Activated gamma-delta T cell (primary cell): ENCODE measurements at regions not wholly inside any gene's neighbourhood (a gene's known extent, or its start where the extent isn't known, plus 50 kb on each side); places are given as distances from the start of the nearest gene placed in this dataset.

Source experiments
- DNase-seq: peaks from one replicate; lab custom pipeline; 2025; lab: John Stamatoyannopoulos, UW

DNA sequence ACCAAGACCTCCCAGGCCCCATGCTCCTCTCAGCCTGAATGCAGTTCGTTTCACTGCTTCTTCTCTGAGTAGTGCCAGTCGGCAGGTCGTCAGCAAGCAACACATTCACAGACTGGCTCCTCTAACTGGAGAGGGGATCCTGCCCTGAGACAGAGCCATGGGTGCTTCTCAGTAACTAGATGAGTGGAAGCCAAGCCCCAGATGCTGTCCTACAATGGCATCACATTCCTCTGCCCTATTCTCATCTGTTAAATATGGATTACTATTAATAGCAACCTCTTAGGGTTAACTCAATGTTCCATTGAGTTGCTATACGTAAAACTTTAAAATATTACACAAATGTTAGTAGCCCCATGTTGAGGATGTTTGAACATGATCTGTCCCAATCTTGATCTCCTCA is 84.2 kb upstream of the S1PR1 start:
- DNase-seq = no peak

- no peak for DNase-seq
These were observed 85.5 kb upstream of the S1PR1 start for GRCh38 chr1:101151286-101151685.

- DNase-seq = no peak
These were observed 86.1 kb upstream of the S1PR1 start for GRCh38 chr1:101150670-101151069.

DNA sequence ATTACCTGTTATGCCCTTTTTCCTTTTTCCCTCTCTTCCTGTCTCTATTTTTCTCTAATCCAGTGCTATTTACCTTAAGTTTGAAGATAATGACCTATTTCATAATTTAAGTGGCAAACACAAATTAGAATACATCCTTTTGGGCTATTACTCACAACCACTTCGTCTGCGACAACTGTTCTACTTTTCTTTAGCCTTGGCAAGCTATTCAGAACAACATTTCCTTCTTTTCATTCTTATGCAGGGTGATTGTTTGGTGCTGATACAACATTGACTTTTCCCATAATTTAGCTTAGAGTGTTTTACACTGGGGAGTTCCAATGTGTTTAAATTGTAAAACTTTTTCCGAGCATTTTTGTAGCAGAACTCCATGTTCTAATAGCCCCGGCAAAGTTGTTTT is 86.6 kb upstream of the S1PR1 start:
- DNase-seq = no peak

DNA sequence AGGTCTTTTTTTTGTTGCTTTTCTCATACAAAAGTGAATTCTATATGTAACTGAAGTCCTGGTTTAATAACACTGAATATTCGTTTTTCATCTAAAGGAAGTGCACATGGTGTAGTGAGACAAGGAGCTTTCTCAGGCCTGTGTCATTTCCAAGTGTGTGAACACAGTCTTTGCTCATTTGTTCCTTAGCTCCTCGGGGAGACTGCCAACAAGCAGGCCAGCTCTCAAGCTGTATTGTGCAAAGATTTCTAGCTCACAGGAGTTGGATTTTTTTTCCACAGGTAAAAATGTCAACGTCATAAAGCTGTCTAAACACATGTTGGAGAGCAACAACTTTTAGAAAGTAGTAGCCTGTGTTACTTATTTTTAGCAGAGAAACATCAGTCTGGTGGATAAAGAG is 87.8 kb upstream of the S1PR1 start:
- no peak for DNase-seq

DNA sequence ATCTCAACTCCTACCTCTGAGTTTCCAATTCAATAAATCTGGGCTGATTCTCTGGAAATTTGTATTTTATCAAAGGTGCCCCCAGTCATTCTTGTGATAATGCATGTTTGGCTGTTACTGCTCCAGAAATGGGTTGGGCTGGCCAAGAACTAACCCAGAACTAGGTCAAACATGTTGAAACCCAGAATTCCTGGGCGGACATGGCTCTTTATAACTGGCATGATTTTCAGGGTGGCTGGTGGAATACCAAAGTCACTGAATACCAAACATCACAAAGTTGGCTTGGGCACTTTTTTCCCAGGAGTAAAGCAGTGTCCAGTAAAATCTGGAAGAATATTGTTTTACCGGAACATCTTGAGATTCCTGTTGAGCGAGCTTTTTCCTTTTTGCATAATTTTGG is 89.4 kb upstream of the S1PR1 start:
- DNase-seq = no peak

GRCh38 chr1:101145449-101145820 is 91.4 kb upstream of the S1PR1 start:
- DNase-seq = no peak

- DNase-seq = no peak
These were observed 92.0 kb upstream of the S1PR1 start for GRCh38 chr1:101144671-101145448.

GRCh38 chr1:101142244-101142643 is 94.6 kb upstream of the S1PR1 start:
- no peak for DNase-seq

DNA sequence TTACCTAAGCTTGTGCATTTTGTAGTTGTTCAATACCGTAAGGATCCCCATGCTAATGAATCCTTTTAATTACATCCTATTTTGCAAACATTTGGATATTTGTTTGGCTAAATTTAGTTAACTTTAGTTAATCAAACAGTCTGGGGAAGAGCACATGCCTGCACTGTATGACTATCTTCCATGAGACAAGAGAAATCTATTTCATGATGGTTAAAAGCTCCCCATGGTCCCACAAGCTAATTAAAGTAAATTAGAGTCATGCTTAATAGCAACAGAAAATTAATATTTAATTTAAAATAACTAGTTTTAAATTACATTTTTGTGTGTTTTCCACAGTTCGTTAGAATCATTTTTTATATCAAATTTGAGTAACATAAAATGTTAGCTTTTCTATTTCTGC is 95.4 kb upstream of the S1PR1 start:
- no peak for DNase-seq

- no peak for DNase-seq
These were observed 96.7 kb upstream of the S1PR1 start for GRCh38 chr1:101139821-101140718.

- no peak for DNase-seq
These were observed 97.7 kb upstream of the S1PR1 start for GRCh38 chr1:101139130-101139529.

GRCh38 chr1:101137144-101138126 is 99.4 kb upstream of the S1PR1 start:
- no peak for DNase-seq

DNA sequence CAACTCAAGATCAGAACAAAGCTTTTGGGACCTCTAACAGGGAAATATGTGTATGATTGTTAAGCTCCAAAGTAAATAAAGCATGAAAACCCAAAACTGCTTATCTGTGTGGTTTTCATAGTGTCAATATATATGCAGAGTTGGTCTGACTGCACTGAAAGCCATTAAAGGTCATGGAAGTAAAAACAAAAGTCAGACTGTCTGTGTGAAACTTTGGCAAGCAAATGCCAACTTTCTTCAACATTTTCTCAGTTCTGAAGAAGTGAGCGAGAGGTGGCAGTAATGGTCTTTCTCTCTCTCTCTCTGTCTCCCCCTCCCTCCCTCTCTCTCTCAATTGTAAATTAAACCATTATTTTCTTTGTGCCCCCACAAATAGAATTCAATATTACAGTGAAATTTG is 100.1 kb upstream of the S1PR1 start:
- no peak for DNase-seq

DNA sequence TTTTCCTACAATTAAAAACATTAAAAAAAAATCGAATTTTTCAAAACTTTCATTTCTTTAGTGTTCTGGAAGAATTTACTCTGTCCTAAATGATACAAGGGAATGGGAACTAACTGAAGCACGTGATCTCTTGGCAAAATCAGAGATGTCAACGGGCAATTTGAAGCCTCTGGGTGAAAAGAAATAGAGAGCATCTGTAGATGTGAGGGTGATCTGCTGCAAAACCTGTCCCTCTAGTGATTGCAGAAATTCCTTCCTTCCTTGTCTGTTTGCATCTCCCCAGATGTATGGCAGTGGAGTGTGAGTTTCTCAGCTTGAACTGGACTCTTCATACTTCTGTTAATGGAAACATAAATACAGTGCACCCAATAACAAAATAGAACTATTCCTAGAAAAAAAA is 100.5 kb upstream of the S1PR1 start:
- DNase-seq = no peak

GRCh38 chr1:101135526-101135925 is 101.3 kb upstream of the S1PR1 start:
- no peak for DNase-seq

GRCh38 chr1:101131239-101131843 is 105.5 kb upstream of the S1PR1 start:
- DNase-seq = no peak

- no peak for DNase-seq
These were observed 105.1 kb upstream of the DPH5 start for GRCh38 chr1:101130673-101131072.

- no peak for DNase-seq
These were observed 103.3 kb upstream of the DPH5 start for GRCh38 chr1:101128846-101129245.

DNA sequence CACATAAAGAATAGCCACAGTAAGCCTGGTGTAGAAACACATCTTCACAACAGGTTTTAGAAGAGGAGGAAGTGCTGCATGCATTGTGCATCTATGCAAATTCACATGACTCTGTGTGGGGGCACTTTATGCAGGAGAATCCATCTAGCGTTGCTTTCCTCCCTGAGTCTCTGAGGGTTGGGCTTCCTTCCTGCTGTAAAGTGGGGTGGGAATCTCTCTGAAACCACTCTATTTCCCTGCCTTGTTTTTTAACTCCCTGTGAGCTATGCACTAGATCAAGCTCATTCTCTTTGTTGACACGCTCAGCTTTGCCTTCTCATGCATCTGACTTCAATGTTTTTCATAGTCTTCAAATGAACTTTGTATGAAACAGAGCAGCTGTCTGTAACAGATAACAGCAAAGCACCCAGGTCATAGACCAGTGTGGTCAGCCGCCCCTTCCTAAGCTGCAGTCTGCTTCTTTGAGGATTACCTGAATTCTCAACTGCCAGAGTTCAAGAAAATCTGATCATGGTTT is 102.7 kb upstream of the DPH5 start:
- no peak for DNase-seq

DNA sequence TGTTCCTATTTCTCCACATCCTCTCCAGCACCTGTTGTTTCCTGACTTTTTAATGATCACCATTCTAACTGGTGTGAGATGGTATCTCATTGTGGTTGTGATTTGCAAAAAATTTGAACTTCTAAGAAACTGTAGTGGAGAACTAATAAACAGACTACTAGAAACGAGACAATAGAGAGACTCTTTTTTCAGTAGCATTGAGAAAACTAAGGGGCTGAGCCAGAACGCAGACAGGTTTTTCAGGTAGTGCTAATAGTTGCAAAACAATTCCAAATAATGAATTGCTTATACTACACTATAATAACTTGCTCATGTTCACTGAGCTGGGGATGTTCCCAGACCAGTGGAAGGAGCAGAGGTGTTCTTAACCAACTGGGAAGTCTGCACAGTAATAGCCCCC is 98.8 kb upstream of the DPH5 start:
- no peak for DNase-seq
